ENCODE measurements at regions not wholly inside any gene's neighbourhood (a gene's known extent, or its start where the extent isn't known, plus 50 kb on each side); places are given as distances from the start of the nearest gene placed in this dataset.
"Not testable (repeated sequence)": the region's sequence is repeated elsewhere in the genome, so short reads cannot be mapped to it uniquely, and the experiment has no call there.

- DNase-seq: no peak
Observed at GRCh38 chr6:14997507-14997906, 248.4 kb upstream of the JARID2 start.

- DNase-seq: no peak
Observed at GRCh38 chr6:14999106-14999505, 246.8 kb upstream of the JARID2 start.

GRCh38 chr6:15001326-15001910 lies 244.5 kb upstream of the JARID2 start:
- DNase-seq: peak in 1 of 2 experiments; percentile 23

- no peak for DNase-seq
Observed at GRCh38 chr6:15008269-15008668, 237.6 kb upstream of the JARID2 start.

GRCh38 chr6:15014958-15015357 lies 230.9 kb upstream of the JARID2 start:
- no peak for DNase-seq

GRCh38 chr6:15016813-15017212 lies 229.1 kb upstream of the JARID2 start:
- no peak for DNase-seq

- no peak for DNase-seq
Observed at GRCh38 chr6:15017261-15017660, 228.6 kb upstream of the JARID2 start.

GRCh38 chr6:15017803-15018202 lies 228.1 kb upstream of the JARID2 start:
- DNase-seq: no peak

GRCh38 chr6:15020119-15020770 lies 225.6 kb upstream of the JARID2 start:
- no peak for DNase-seq

GRCh38 chr6:15021074-15021473 lies 224.8 kb upstream of the JARID2 start:
- DNase-seq: no peak

- DNase-seq: not testable (repeated sequence)
Observed at GRCh38 chr6:15023018-15023417, 222.9 kb upstream of the JARID2 start.

- DNase-seq: no peak
Observed at GRCh38 chr6:15023448-15023847, 222.4 kb upstream of the JARID2 start.

GRCh38 chr6:15025446-15025845 lies 220.4 kb upstream of the JARID2 start:
- no peak for DNase-seq

- peak; percentile 71 to 80 for DNase-seq
Observed at GRCh38 chr6:15026832-15027231, 219.0 kb upstream of the JARID2 start.

- DNase-seq: no peak
Observed at GRCh38 chr6:15027472-15027871, 218.4 kb upstream of the JARID2 start.

GRCh38 chr6:15032015-15032414 lies 213.9 kb upstream of the JARID2 start:
- no peak for DNase-seq

GRCh38 chr6:15033850-15034203 lies 212.0 kb upstream of the JARID2 start:
- DNase-seq: peak in 1 of 2 experiments; percentile 67

- peak in 1 of 2 experiments; percentile 41 for DNase-seq
Observed at GRCh38 chr6:15036690-15037245, 209.1 kb upstream of the JARID2 start.

- DNase-seq: no peak
Observed at GRCh38 chr6:15037253-15037652, 208.6 kb upstream of the JARID2 start.

- no peak for DNase-seq
Observed at GRCh38 chr6:15038013-15038791, 207.7 kb upstream of the JARID2 start.

GRCh38 chr6:15039136-15039535 lies 206.7 kb upstream of the JARID2 start:
- no peak for DNase-seq

GRCh38 chr6:15042938-15043337 lies 202.9 kb upstream of the JARID2 start:
- no peak for DNase-seq

GRCh38 chr6:15044146-15044882 lies 201.6 kb upstream of the JARID2 start:
- no peak for DNase-seq

Measured in NCI-H526 (cell line).